ENCODE measurements at regions not wholly inside any gene's neighbourhood (a gene's known extent, or its start where the extent isn't known, plus 50 kb on each side); places are given as distances from the start of the nearest gene placed in this dataset.
"Not testable (repeated sequence)": the region's sequence is repeated elsewhere in the genome, so short reads cannot be mapped to it uniquely, and the experiment has no call there.

DNA sequence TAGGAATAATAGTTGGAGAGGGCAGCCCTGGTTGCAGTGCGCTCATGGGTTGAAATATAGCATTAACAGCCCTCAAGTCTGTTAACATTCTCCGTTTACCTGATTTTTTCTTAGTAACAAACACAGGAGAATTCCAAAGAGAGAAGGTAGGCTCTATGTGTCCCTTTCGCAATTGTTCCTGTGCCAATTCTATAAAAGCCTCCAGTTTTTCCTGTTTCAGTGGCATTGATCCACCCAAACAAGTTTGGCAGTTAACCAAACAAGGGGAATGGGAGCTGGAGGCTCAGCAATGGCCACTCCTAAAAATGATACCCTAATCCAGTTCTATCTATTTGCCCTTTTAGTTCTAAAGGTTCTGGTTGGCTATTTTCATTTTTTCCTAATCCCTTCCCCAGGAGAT lies 151.6 kb downstream of the ZNF486 start:
- H3K4me3 ChIP-seq (IDR thresholded peaks at IDR 0.05; ENCODE audit: insufficient read depth, low read depth, low read length), result no peak overlapping the region
- no peaks in the 10 kb centered on the region for H3K4me1 ChIP-seq (ENCODE audit: low read depth, poor library complexity, severe bottlenecking)
- no peaks in the 10 kb centered on the region for H3K36me3 ChIP-seq (ENCODE audit: insufficient read depth)
- TF ChIP-seq, protein P1, sequence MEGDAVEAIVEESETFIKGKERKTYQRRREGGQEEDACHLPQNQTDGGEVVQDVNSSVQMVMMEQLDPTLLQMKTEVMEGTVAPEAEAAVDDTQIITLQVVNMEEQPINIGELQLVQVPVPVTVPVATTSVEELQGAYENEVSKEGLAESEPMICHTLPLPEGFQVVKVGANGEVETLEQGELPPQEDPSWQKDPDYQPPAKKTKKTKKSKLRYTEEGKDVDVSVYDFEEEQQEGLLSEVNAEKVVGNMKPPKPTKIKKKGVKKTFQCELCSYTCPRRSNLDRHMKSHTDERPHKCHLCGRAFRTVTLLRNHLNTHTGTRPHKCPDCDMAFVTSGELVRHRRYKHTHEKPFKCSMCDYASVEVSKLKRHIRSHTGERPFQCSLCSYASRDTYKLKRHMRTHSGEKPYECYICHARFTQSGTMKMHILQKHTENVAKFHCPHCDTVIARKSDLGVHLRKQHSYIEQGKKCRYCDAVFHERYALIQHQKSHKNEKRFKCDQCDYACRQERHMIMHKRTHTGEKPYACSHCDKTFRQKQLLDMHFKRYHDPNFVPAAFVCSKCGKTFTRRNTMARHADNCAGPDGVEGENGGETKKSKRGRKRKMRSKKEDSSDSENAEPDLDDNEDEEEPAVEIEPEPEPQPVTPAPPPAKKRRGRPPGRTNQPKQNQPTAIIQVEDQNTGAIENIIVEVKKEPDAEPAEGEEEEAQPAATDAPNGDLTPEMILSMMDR (conservative IDR thresholded peaks at IDR 0.05; ENCODE audit: low read depth, low read length), result no peak
- no peaks in the 10 kb centered on the region for H4K20me1 ChIP-seq (ENCODE audit: insufficient read depth)
- no peak overlapping the region for H3K9ac ChIP-seq
- no peaks in the 10 kb centered on the region for H3K79me2 ChIP-seq (ENCODE audit: insufficient read depth, low read depth)
- H3K4me2 ChIP-seq, result no peak overlapping the region
- H3K27me3 ChIP-seq (ENCODE audit: insufficient read depth, low read depth), result no peaks in the 10 kb centered on the region
- no peak overlapping the region for H2AFZ ChIP-seq (ENCODE audit: low read depth)
- H3K27ac ChIP-seq, result no peak overlapping the region

DNA sequence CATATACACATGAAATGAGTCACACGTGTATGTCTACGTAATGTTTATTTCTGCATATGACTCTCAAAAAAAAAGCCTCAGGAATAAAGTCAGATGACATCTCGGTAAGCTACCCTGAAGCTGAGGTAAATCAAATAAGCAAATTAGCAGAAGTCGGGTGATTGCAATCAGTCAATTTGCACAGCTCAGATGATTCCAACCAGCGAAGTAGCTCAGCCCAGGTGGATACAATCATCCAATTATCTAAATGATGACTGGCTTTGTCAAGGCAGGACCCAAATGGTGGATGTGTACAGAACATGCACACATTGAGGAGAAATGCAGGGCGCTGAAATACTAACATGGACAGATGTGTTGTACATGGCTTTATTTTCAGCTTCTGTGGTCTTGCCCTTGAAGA lies 148.5 kb downstream of the ZNF486 start:
- Histone ChIP-seq H3K4me3 (IDR thresholded peaks at IDR 0.05; ENCODE audit: insufficient read depth, low read depth, low read length) (no peak overlapping the region), H3K36me3 (ENCODE audit: insufficient read depth) (no peaks in the 10 kb centered on the region), H2AFZ (ENCODE audit: low read depth) (no peak overlapping the region), H3K79me2 (ENCODE audit: insufficient read depth, low read depth) (no peaks in the 10 kb centered on the region), H3K9ac (no peak overlapping the region), H3K27ac (no peak overlapping the region), H4K20me1 (ENCODE audit: insufficient read depth) (no peaks in the 10 kb centered on the region), H3K4me2 (no peak overlapping the region), H3K27me3 (ENCODE audit: insufficient read depth, low read depth) (no peaks in the 10 kb centered on the region), H3K4me1 (ENCODE audit: low read depth, poor library complexity, severe bottlenecking) (no peaks in the 10 kb centered on the region)
- TF ChIP-seq, protein P1 (conservative IDR thresholded peaks at IDR 0.05; ENCODE audit: low read depth, low read length), result no peak

DNA sequence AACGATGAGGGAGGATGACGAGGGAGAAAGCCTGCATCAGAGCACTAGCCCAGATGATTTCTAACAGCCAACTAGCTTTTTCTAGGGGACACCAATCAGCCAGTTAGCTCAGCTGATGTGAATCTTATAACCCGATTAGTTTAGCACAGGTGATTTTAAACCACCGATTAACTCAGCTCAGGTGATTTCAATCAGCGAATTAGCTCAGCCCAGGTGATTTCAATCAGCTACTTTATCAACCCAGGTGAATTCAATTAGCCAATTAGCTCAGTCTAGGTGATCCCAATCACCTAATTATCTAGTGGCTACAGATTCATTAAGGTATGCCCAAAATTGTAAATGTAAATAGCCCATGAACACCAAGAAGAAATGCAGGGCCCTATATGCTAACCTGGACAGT lies 146.9 kb downstream of the ZNF486 start:
- no peak overlapping the region for H3K4me2 ChIP-seq
- no peak overlapping the region for H2AFZ ChIP-seq (ENCODE audit: low read depth)
- TF ChIP-seq, protein P1 (conservative IDR thresholded peaks at IDR 0.05; ENCODE audit: low read depth, low read length), result no peak
- no peaks in the 10 kb centered on the region for H3K4me1 ChIP-seq (ENCODE audit: low read depth, poor library complexity, severe bottlenecking)
- H3K27ac ChIP-seq, result no peak overlapping the region
- no peak overlapping the region for H3K9ac ChIP-seq
- no peaks in the 10 kb centered on the region for H3K79me2 ChIP-seq (ENCODE audit: insufficient read depth, low read depth)
- no peaks in the 10 kb centered on the region for H4K20me1 ChIP-seq (ENCODE audit: insufficient read depth)
- no peak overlapping the region for H3K4me3 ChIP-seq (IDR thresholded peaks at IDR 0.05; ENCODE audit: insufficient read depth, low read depth, low read length)
- no peaks in the 10 kb centered on the region for H3K27me3 ChIP-seq (ENCODE audit: insufficient read depth, low read depth)
- no peaks in the 10 kb centered on the region for H3K36me3 ChIP-seq (ENCODE audit: insufficient read depth)

DNA sequence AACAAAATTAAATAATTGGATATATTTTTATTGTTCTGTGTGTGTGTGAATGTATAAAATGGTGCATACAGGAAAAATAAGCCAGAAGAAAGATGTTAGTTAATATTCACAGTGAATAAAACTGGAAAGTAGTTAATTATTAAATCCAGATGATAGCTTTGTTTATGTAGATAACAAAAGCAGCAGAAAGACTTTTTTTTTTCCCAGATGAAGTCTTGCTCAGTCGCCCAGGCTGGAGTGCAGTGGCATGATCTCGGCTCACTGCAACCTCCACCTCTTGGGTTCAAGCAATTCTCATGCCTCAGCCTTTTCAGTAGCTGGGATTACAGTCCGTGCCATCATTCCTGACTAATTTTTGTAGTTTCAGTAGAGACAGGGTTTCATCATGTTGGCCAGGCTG lies 140.1 kb downstream of the ZNF486 start:
- Histone ChIP-seq H2AFZ (ENCODE audit: low read depth) (no peak overlapping the region), H3K27ac (no peak overlapping the region)
- TF ChIP-seq, protein P1 (conservative IDR thresholded peaks at IDR 0.05; ENCODE audit: low read depth, low read length), result no peak

DNA sequence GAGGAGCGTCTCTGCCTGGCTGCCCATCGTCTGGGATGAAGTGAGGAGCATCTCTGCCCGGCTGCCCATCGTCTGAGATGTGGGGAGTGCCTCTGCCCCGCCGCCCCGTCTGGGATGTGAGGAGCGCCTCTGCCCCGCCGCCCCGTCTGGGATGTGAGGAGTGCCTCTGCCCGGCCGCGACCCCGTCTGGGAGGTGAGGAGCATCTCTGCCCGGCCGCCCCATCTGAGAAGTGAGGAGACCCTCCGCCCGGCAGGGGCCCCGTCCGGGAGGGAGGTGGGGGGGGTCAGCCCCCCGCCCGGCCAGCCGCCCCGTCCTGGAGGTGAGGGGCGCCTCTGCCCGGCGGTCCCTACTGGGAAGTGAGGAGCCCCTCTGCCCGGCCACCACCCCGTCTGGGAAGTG lies 129.3 kb downstream of the ZNF486 start:
- not testable (repeated sequence) for H3K27me3 ChIP-seq (ENCODE audit: insufficient read depth, low read depth); H4K20me1 ChIP-seq (ENCODE audit: insufficient read depth); H3K9ac ChIP-seq; H3K36me3 ChIP-seq (ENCODE audit: insufficient read depth); H3K4me2 ChIP-seq; H3K4me1 ChIP-seq (ENCODE audit: low read depth, poor library complexity, severe bottlenecking); H3K79me2 ChIP-seq (ENCODE audit: insufficient read depth, low read depth); H3K27ac ChIP-seq; H2AFZ ChIP-seq (ENCODE audit: low read depth); H3K4me3 ChIP-seq (IDR thresholded peaks at IDR 0.05; ENCODE audit: insufficient read depth, low read depth, low read length)

More for the DNA sequence above, 140.1 kb downstream of the ZNF486 start:
- H3K4me2 ChIP-seq, result no peak overlapping the region
- H3K36me3 ChIP-seq (ENCODE audit: insufficient read depth), result no peaks in the 10 kb centered on the region
- H4K20me1 ChIP-seq (ENCODE audit: insufficient read depth), result no peaks in the 10 kb centered on the region
- H3K4me3 ChIP-seq (IDR thresholded peaks at IDR 0.05; ENCODE audit: insufficient read depth, low read depth, low read length), result no peak overlapping the region
- no peaks in the 10 kb centered on the region for H3K79me2 ChIP-seq (ENCODE audit: insufficient read depth, low read depth)
- H3K27me3 ChIP-seq (ENCODE audit: insufficient read depth, low read depth), result no peaks in the 10 kb centered on the region
- H3K4me1 ChIP-seq (ENCODE audit: low read depth, poor library complexity, severe bottlenecking), result no peaks in the 10 kb centered on the region
- no peak overlapping the region for H3K9ac ChIP-seq
